HL-60 (cell line): ENCODE measurements at regions not wholly inside any gene's neighbourhood (a gene's known extent, or its start where the extent isn't known, plus 50 kb on each side); places are given as distances from the start of the nearest gene placed in this dataset.

Experiments used
- DNase-seq, 2 experiments: peaks; one replicate each; pipeline ENCODE4 v3.0.0-alpha.2; 2010 to 2020; ENCODE audit warnings: low read depth in 1 of 2, low spot score in 1 of 2
- H3K27ac ChIP-seq: fragments of 250-450 bp; sonication (Bioruptor Pico); replicated peaks from 2 replicates; pipeline ENCODE4 v1.5.1; 2020; ENCODE audit warnings: mild to moderate bottlenecking, moderate library complexity
- H3K27me3 ChIP-seq: fragments of 250-450 bp; sonication (Bioruptor Pico); 2 replicates; pipeline ENCODE4 v1.5.1; 2021; ENCODE audit warnings: mild to moderate bottlenecking, moderate library complexity; ENCODE audit not compliant: insufficient read depth, poor library complexity, severe bottlenecking
- H3K4me3 ChIP-seq: replicated peaks from 2 replicates; pipeline ENCODE4 v1.5.1; 2011; ENCODE audit warnings: mild to moderate bottlenecking, control low read depth, low read length; ENCODE audit not compliant: insufficient read depth
- GABPA ChIP-seq: IDR thresholded peaks from 2 replicates; pipeline ENCODE4 v1.6.1; 2012; ENCODE audit warnings: low read depth
- POLR2AphosphoS5 ChIP-seq: IDR thresholded peaks from 2 replicates; pipeline ENCODE4 v1.6.1; 2012; ENCODE audit warnings: low read depth
- SPI1 ChIP-seq: IDR thresholded peaks from 2 replicates; pipeline ENCODE4 v1.6.1; 2012; ENCODE audit warnings: low read depth, mild to moderate bottlenecking, borderline replicate concordance
- TF ChIP-seq, protein P1 (sequence below): IDR thresholded peaks from 2 replicates; pipeline ENCODE4 v1.6.1; 2012; ENCODE audit warnings: low read depth; ENCODE audit not compliant: insufficient replicate concordance
- TF ChIP-seq, protein P2 (sequence below): IDR thresholded peaks from one replicate; pipeline ENCODE4 v1.5.1; 2011; ENCODE audit warnings: low read length, control low read depth, inconsistent platforms; ENCODE audit not compliant: insufficient read depth

GRCh38 chr4:14043203-14043602, 415.7 kb upstream of the BOD1L1 start:
- Histone ChIP-seq H3K27ac (no peak overlapping the region), H3K4me3 (no peak overlapping the region), H3K27me3 (no peaks in the 10 kb centered on the region)
- no peak for DNase-seq
- TF ChIP-seq SPI1: no peak

DNA sequence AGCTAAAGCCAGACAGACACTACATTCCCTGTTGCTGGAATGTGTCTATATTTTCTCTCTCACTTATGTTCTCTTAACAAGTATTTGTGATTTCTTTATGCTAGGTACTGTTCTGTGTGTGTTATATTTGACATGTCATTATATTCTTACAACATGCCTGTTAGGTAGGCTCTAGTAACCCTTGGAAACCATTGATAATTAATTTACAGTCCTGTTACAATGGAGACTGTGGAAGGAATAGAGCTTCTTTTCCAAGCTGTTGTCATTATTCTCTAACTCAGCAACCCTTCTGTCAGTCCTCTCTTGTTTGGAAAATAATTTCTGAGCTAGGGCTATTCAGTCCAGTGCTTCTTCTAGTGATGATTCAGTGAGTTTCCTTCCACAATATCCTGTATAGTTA, 419.1 kb upstream of the BOD1L1 start:
- no peak for DNase-seq
- Histone ChIP-seq H3K27ac (no peak overlapping the region), H3K4me3 (no peak overlapping the region), H3K27me3 (no peaks in the 10 kb centered on the region)
- TF ChIP-seq GABPA: no peak
- no peak for TF ChIP-seq POLR2AphosphoS5
- TF ChIP-seq SPI1: no peak
- TF ChIP-seq, protein P1, sequence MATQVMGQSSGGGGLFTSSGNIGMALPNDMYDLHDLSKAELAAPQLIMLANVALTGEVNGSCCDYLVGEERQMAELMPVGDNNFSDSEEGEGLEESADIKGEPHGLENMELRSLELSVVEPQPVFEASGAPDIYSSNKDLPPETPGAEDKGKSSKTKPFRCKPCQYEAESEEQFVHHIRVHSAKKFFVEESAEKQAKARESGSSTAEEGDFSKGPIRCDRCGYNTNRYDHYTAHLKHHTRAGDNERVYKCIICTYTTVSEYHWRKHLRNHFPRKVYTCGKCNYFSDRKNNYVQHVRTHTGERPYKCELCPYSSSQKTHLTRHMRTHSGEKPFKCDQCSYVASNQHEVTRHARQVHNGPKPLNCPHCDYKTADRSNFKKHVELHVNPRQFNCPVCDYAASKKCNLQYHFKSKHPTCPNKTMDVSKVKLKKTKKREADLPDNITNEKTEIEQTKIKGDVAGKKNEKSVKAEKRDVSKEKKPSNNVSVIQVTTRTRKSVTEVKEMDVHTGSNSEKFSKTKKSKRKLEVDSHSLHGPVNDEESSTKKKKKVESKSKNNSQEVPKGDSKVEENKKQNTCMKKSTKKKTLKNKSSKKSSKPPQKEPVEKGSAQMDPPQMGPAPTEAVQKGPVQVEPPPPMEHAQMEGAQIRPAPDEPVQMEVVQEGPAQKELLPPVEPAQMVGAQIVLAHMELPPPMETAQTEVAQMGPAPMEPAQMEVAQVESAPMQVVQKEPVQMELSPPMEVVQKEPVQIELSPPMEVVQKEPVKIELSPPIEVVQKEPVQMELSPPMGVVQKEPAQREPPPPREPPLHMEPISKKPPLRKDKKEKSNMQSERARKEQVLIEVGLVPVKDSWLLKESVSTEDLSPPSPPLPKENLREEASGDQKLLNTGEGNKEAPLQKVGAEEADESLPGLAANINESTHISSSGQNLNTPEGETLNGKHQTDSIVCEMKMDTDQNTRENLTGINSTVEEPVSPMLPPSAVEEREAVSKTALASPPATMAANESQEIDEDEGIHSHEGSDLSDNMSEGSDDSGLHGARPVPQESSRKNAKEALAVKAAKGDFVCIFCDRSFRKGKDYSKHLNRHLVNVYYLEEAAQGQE: no peak
- TF ChIP-seq, protein P2, sequence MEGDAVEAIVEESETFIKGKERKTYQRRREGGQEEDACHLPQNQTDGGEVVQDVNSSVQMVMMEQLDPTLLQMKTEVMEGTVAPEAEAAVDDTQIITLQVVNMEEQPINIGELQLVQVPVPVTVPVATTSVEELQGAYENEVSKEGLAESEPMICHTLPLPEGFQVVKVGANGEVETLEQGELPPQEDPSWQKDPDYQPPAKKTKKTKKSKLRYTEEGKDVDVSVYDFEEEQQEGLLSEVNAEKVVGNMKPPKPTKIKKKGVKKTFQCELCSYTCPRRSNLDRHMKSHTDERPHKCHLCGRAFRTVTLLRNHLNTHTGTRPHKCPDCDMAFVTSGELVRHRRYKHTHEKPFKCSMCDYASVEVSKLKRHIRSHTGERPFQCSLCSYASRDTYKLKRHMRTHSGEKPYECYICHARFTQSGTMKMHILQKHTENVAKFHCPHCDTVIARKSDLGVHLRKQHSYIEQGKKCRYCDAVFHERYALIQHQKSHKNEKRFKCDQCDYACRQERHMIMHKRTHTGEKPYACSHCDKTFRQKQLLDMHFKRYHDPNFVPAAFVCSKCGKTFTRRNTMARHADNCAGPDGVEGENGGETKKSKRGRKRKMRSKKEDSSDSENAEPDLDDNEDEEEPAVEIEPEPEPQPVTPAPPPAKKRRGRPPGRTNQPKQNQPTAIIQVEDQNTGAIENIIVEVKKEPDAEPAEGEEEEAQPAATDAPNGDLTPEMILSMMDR: no peak

GRCh38 chr4:14047840-14048239, 420.3 kb upstream of the BOD1L1 start:
- no peak for DNase-seq
- H3K27me3 ChIP-seq: no peaks in the 10 kb centered on the region
- no peak overlapping the region for H3K4me3 ChIP-seq

DNA sequence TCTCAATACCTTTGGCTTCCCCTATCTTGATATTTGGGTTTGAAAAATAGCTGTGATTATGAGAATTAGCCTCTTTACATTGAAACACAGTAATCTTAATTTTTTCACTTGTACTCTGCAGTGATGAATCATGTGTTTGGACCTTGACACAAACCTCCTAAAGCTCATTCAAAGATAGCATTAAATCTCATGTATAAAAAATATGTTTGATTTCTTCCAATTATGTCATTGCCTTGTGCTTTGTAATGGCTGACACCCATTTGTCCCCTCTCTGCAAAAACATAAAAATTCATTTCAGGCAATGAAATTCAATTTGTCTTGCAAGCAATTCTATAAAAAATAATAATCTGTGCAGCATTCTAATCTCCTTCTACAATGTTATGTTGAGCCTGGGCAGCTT, 422.4 kb upstream of the BOD1L1 start:
- Histone ChIP-seq H3K4me3 (no peak overlapping the region), H3K27ac (no peak overlapping the region), H3K27me3 (no peaks in the 10 kb centered on the region)
- DNase-seq: no peak
- no peak for TF ChIP-seq SPI1

More at GRCh38 chr4:14047840-14048239, 420.3 kb upstream of the BOD1L1 start:
- no peak overlapping the region for H3K27ac ChIP-seq
- TF ChIP-seq GABPA: no peak
- TF ChIP-seq, protein P2: no peak
- TF ChIP-seq SPI1: no peak
- TF ChIP-seq, protein P1: no peak

- no peak for DNase-seq
- TF ChIP-seq POLR2AphosphoS5: no peak
- TF ChIP-seq, protein P2: no peak
- TF ChIP-seq, protein P1: no peak
- no peak for TF ChIP-seq GABPA
- TF ChIP-seq SPI1: no peak
- no peaks in the 10 kb centered on the region for H3K27me3 ChIP-seq
- H3K27ac ChIP-seq: no peak overlapping the region
- H3K4me3 ChIP-seq: no peak overlapping the region
Measured at GRCh38 chr4:14053291-14053690, 425.8 kb upstream of the BOD1L1 start.
